B cell (primary cell): ENCODE measurements at regions not wholly inside any gene's neighbourhood (a gene's known extent, or its start where the extent isn't known, plus 50 kb on each side); places are given as distances from the start of the nearest gene placed in this dataset.

Experiments used
- CTCF ChIP-seq: fragments of 200-600 bp; IDR thresholded peaks from one replicate; pipeline ENCODE4 v1.8.0; 2022; ENCODE audit warnings: antibody characterized with exemption, mild to moderate bottlenecking
- EZH2 ChIP-seq: IDR thresholded peaks from 2 replicates; pipeline ENCODE4 v1.6.1; 2012; ENCODE audit warnings: borderline replicate concordance, low read depth, mild to moderate bottlenecking, moderate library complexity, low read length; ENCODE audit not compliant: insufficient read depth, poor library complexity, severe bottlenecking

GRCh38 chr9:89888233-89888632 lies 283.4 kb downstream of the GADD45G start:
- no peak for TF ChIP-seq CTCF
- TF ChIP-seq EZH2: no peak
